IPS-20b (cell line): ENCODE measurements at regions not wholly inside any gene's neighbourhood (a gene's known extent, or its start where the extent isn't known, plus 50 kb on each side); places are given as distances from the start of the nearest gene placed in this dataset.

ENCODE experiments used
- H3K27ac ChIP-seq: one replicate; pipeline ENCODE4 v1.5.1; 2013; ENCODE audit warnings: low read length
- H3K27me3 ChIP-seq: 2 replicates; pipeline ENCODE4 v1.6.1; 2013; ENCODE audit warnings: mild to moderate bottlenecking, low read length, inconsistent platforms; ENCODE audit not compliant: insufficient read depth
- H3K36me3 ChIP-seq: 2 replicates; pipeline ENCODE4 v1.6.1; 2013; ENCODE audit warnings: low read depth, mild to moderate bottlenecking, inconsistent platforms, low read length, moderate library complexity; ENCODE audit not compliant: insufficient read depth
- H3K4me1 ChIP-seq: 2 replicates; pipeline ENCODE4 v1.6.1; 2013; ENCODE audit warnings: mild to moderate bottlenecking, control low read depth, inconsistent platforms, low read length, moderate library complexity; ENCODE audit not compliant: insufficient read depth
- H3K4me3 ChIP-seq: 2 replicates; pipeline ENCODE4 v1.5.1; 2013; ENCODE audit warnings: mild to moderate bottlenecking, low read length, inconsistent platforms
- H3K9ac ChIP-seq: 2 replicates; pipeline ENCODE4 v1.6.1; 2013; ENCODE audit warnings: low read depth, mild to moderate bottlenecking, inconsistent platforms, low read length, moderate library complexity
- H3K9me3 ChIP-seq: 2 replicates; pipeline ENCODE4 v1.6.1; 2013; ENCODE audit warnings: mild to moderate bottlenecking, low read depth, low read length, inconsistent platforms; ENCODE audit not compliant: insufficient read depth

GRCh38 chr12:46445551-46446235, 73.1 kb upstream of the SLC38A2 start:
- Histone ChIP-seq H3K27me3 (no peaks in the 10 kb centered on the region), H3K9ac (no peak overlapping the region), H3K4me1 (peaks cover 6% of the 10 kb centered on the region), H3K36me3 (no peaks in the 10 kb centered on the region), H3K9me3 (no peaks in the 10 kb centered on the region), H3K4me3 (no peak overlapping the region), H3K27ac (no peak overlapping the region)

- Histone ChIP-seq H3K36me3 (no peaks in the 10 kb centered on the region), H3K9ac (no peak overlapping the region), H3K27me3 (no peaks in the 10 kb centered on the region), H3K4me3 (no peak overlapping the region), H3K9me3 (no peaks in the 10 kb centered on the region), H3K4me1 (peaks cover 2% of the 10 kb centered on the region; the same call in 1 of the 2 replicates), H3K27ac (no peak overlapping the region)
Measured at GRCh38 chr12:46445093-46445492, 72.5 kb upstream of the SLC38A2 start.

DNA sequence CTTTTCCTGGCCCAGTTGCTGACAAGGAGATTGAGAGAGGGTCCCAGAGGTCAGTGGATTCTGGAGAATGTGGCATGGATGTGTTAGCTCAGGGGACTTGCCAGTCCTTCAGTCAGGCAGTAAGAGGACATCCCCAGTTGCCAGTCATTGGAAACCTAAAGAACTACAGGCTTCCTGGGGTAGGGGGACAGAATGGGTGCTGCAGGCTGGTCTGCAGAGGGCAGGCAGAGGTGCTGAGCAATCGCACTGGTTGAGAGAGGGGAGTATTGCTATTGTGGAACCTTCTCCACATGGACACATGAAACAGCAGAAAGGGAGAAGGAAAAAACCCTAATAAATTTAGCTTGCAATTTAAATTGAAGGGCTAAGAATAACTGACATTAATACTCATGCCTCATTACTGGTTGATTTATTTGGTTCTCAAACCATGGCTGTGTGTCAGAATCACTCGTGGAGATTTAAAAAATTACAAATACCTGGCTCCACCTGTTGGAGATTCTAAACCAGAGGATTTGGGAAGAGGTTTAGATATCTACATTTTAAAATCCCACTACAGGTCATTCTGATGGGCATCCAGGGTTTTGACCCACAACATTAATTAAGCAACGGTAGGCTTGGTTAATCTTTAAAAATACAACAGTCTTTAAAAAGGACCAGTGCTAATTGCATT, 71.2 kb upstream of the SLC38A2 start:
- no peak overlapping the region for H3K27ac ChIP-seq
- H3K9me3 ChIP-seq = no peaks in the 10 kb centered on the region
- no peak overlapping the region for H3K4me3 ChIP-seq
- H3K9ac ChIP-seq = no peak overlapping the region
- no peaks in the 10 kb centered on the region for H3K4me1 ChIP-seq
- H3K36me3 ChIP-seq = no peaks in the 10 kb centered on the region
- H3K27me3 ChIP-seq = no peaks in the 10 kb centered on the region

GRCh38 chr12:46442738-46443137, 70.2 kb upstream of the SLC38A2 start:
- no peak overlapping the region for H3K27ac ChIP-seq
- no peak overlapping the region for H3K9ac ChIP-seq
- H3K27me3 ChIP-seq = no peaks in the 10 kb centered on the region
- no peaks in the 10 kb centered on the region for H3K36me3 ChIP-seq
- H3K4me1 ChIP-seq = no peaks in the 10 kb centered on the region
- H3K9me3 ChIP-seq = no peaks in the 10 kb centered on the region
- no peak overlapping the region for H3K4me3 ChIP-seq

DNA sequence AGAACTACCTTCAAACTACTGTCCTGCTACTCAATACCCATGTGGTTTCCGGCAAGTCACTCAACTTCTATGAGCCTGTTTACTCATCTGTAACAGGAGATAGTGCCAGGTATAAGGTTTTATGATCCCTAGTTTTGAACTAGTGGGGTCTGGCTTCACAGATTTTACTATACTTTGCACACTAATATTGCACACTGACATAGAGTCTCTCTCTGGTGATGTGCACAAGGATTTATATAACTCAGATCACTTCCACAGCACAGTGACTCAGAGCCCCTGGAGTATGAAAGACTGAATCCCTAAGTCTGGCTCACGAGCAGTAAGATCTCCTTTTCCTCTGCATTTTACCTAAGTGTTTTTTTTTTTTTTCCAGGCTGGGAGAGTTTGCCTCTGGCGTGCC, 69.7 kb upstream of the SLC38A2 start:
- H3K9me3 ChIP-seq = no peaks in the 10 kb centered on the region
- H3K27ac ChIP-seq = no peak overlapping the region
- H3K9ac ChIP-seq = no peak overlapping the region
- no peaks in the 10 kb centered on the region for H3K4me1 ChIP-seq
- H3K36me3 ChIP-seq = no peaks in the 10 kb centered on the region
- H3K27me3 ChIP-seq = no peaks in the 10 kb centered on the region
- H3K4me3 ChIP-seq = no peak overlapping the region

GRCh38 chr12:46439793-46440511, 67.4 kb upstream of the SLC38A2 start:
- Histone ChIP-seq H3K9ac (no peak overlapping the region), H3K4me1 (no peaks in the 10 kb centered on the region)

GRCh38 chr12:46438719-46439319, 66.2 kb upstream of the SLC38A2 start:
- Histone ChIP-seq H3K4me3 (no peak overlapping the region), H3K9me3 (no peaks in the 10 kb centered on the region), H3K27ac (no peak overlapping the region), H3K4me1 (peaks cover 3% of the 10 kb centered on the region; the same call in 1 of the 2 replicates), H3K9ac (no peak overlapping the region), H3K27me3 (no peaks in the 10 kb centered on the region), H3K36me3 (no peaks in the 10 kb centered on the region)

More at GRCh38 chr12:46439793-46440511, 67.4 kb upstream of the SLC38A2 start:
- Histone ChIP-seq H3K36me3 (no peaks in the 10 kb centered on the region), H3K4me3 (no peak overlapping the region), H3K27me3 (no peaks in the 10 kb centered on the region), H3K9me3 (no peaks in the 10 kb centered on the region), H3K27ac (no peak overlapping the region)

GRCh38 chr12:46438256-46438655, 65.7 kb upstream of the SLC38A2 start:
- Histone ChIP-seq H3K27ac (no peak overlapping the region), H3K36me3 (no peaks in the 10 kb centered on the region), H3K9ac (no peak overlapping the region), H3K4me1 (peaks cover 3% of the 10 kb centered on the region; the same call in 1 of the 2 replicates), H3K9me3 (no peaks in the 10 kb centered on the region), H3K4me3 (no peak overlapping the region), H3K27me3 (no peaks in the 10 kb centered on the region)

DNA sequence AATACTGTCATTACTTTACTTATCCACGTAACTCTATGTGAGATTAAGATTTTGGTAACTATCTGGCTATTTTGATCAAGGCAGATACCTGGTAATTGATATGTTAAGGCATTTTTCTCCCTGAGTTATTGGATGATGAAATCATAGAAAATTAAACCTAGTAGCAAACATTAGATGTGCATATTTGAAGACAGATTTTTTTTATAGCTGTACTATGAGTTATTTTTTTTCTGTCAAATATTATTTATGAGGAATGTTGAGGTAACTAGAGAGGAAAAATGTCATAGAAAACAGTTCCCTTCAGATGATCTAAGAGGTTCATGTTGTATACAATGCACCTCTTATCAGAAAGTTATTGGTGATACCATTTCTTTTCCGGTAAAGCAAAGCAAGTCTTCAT, 64.9 kb upstream of the SLC38A2 start:
- no peak overlapping the region for H3K27ac ChIP-seq
- H3K9ac ChIP-seq = no peak overlapping the region
- H3K9me3 ChIP-seq = no peaks in the 10 kb centered on the region
- H3K4me3 ChIP-seq = no peak overlapping the region
- H3K27me3 ChIP-seq = no peaks in the 10 kb centered on the region
- peaks cover 3% of the 10 kb centered on the region; the same call in 1 of the 2 replicates for H3K4me1 ChIP-seq
- no peaks in the 10 kb centered on the region for H3K36me3 ChIP-seq

DNA sequence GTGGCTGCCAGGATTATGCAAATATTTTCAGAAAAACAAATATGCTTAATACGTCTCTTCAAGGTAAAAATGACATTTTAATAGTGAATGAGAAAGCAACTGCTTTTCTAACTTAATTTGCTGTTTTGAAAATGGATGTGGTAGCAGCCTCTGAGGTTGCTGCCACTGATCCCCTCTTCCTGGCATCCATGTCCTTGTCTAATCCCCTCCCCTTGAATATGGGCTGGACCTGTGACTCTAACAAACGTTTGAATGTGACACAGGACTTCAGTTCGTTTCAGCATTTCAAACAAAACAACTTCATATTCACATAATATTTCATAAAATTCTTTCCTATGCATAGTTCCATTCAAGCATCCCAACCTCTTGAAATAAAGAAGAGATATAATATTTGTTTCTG, 64.2 kb upstream of the SLC38A2 start:
- Histone ChIP-seq H3K27me3 (no peaks in the 10 kb centered on the region), H3K36me3 (no peaks in the 10 kb centered on the region), H3K9me3 (no peaks in the 10 kb centered on the region), H3K4me1 (peaks cover 3% of the 10 kb centered on the region; the same call in 1 of the 2 replicates), H3K9ac (no peak overlapping the region), H3K27ac (no peak overlapping the region), H3K4me3 (no peak overlapping the region)

- Histone ChIP-seq H3K4me1 (peaks cover 5% of the 10 kb centered on the region; the same call in 1 of the 2 replicates), H3K9me3 (no peaks in the 10 kb centered on the region), H3K9ac (no peak overlapping the region), H3K4me3 (no peak overlapping the region), H3K27me3 (no peaks in the 10 kb centered on the region), H3K36me3 (no peaks in the 10 kb centered on the region), H3K27ac (no peak overlapping the region)
Measured at GRCh38 chr12:46435625-46436024, 63.1 kb upstream of the SLC38A2 start.
